PC-9 (cell line): ENCODE measurements at regions not wholly inside any gene's neighbourhood (a gene's known extent, or its start where the extent isn't known, plus 50 kb on each side); places are given as distances from the start of the nearest gene placed in this dataset.

Experiments used
- EZH2 ChIP-seq: fragments of 200-600 bp; sonication (generic); IDR thresholded peaks from 2 replicates; pipeline ENCODE4 v1.8.0; 2017; ENCODE audit warnings: antibody characterized with exemption, low read depth
- TF ChIP-seq, protein P1 (sequence below): fragments of 200-600 bp; sonication (generic); conservative IDR thresholded peaks from 2 replicates; pipeline ENCODE4 v1.6.1; 2017; ENCODE audit warnings: mixed run types, antibody characterized with exemption, mild to moderate bottlenecking, moderate library complexity

DNA sequence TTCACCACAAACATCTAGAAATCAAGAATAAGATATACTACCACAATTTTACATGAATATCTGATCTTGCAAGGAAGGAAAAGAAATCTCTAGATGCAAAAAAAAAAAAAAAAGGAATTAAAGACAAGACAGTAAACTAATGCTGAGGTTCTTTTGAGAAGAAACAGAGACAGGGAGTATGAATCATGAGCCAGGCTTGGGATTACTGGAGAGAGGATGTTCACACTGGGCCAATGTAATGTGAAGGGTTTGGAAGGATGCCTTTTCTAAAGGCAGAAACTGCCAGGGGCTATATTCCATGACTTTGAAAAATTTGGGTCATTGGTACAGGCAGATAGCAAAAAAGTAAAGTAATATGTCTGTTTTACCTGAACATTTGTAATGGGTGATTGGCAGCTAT lies 573.0 kb upstream of the IGFBP3 start:
- no peak for TF ChIP-seq EZH2
- TF ChIP-seq, protein P1, sequence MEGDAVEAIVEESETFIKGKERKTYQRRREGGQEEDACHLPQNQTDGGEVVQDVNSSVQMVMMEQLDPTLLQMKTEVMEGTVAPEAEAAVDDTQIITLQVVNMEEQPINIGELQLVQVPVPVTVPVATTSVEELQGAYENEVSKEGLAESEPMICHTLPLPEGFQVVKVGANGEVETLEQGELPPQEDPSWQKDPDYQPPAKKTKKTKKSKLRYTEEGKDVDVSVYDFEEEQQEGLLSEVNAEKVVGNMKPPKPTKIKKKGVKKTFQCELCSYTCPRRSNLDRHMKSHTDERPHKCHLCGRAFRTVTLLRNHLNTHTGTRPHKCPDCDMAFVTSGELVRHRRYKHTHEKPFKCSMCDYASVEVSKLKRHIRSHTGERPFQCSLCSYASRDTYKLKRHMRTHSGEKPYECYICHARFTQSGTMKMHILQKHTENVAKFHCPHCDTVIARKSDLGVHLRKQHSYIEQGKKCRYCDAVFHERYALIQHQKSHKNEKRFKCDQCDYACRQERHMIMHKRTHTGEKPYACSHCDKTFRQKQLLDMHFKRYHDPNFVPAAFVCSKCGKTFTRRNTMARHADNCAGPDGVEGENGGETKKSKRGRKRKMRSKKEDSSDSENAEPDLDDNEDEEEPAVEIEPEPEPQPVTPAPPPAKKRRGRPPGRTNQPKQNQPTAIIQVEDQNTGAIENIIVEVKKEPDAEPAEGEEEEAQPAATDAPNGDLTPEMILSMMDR, result no peak
